Medulla oblongata (tissue), 1 donor: ENCODE measurements at regions not wholly inside any gene's neighbourhood (a gene's known extent, or its start where the extent isn't known, plus 50 kb on each side); places are given as distances from the start of the nearest gene placed in this dataset.
"Not testable (repeated sequence)": the region's sequence is repeated elsewhere in the genome, so short reads cannot be mapped to it uniquely, and the experiment has no call there.

Experiments
- DNase-seq: peaks from one replicate; pipeline ENCODE4 v3.0.0-alpha.2; 2015; ENCODE audit errors: extremely low spot score

DNA sequence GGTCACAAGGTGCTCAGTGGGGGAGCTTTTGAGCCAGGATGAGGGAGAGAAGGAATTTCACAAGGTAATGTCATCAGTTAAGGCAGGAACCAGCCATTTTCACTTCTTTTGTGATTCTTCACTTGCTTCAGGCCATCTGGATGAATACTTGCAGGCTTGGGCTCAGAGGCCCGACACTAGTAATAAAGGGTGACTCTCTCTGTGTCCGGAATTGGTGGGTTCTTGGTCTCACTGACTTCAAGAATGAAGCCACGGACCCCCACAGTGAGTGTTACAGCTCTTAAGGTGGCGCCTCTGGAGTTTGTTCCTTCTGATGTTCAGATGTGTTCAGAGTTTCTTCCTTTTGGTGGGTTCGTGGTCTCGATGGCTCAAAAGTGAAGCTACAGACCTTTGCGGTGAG lies 131.8 kb upstream of the RXFP2 start:
- not testable (repeated sequence) for DNase-seq

DNA sequence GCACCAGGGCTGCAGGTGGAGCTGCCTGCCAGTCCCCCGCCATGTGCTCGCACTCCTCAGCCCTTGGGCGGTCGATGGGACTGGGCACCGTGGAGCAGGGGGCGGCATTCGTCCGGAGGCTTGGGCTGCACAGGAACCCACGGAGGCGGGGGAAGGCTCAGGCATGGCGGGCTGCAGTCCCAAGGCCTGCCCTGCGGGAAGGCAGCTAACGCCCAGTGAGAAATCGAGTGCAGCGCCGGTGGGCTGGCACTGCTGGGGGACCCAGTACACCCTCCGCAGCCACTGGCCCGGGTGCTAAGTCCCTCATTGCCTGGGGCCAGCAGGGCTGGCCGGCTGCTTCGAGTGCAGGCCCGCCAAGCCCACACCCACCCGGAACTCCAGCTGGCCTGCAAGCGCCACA lies 130.5 kb upstream of the RXFP2 start:
- DNase-seq, result not testable (repeated sequence)

DNA sequence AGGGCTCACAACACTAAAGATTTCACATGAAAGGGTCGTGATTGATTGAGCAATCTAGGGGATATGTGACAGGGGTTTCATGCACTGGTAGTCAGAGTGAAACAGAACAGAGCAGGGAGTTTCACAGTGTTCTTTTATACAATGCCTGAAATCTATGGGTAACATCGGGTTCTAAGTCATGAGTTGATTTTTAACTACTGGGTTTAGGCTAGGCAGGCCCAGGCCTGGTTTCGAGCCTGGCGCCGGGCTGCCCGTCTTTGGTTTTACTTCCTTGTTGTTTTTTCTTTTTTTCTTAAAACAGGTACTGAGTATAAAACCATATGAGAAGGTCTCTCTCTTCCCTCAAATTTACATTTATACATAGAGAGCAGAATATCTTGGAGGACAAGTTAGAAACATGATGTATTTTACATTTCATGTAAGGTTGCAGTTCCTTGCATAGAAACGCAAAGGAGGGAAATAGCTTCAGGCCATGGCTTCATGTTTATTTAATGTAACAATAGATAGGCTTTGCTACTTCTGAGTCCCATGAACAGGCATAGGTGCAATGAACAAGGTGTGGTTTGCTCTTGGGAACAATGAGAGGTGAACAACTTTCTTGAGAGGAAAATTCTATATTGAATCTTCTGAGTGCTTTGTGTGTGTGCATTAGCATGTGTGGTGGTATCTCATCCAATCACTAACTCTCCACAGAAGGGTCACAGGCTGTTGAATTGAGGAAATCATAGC lies 128.9 kb upstream of the RXFP2 start:
- DNase-seq, result no peak

DNA sequence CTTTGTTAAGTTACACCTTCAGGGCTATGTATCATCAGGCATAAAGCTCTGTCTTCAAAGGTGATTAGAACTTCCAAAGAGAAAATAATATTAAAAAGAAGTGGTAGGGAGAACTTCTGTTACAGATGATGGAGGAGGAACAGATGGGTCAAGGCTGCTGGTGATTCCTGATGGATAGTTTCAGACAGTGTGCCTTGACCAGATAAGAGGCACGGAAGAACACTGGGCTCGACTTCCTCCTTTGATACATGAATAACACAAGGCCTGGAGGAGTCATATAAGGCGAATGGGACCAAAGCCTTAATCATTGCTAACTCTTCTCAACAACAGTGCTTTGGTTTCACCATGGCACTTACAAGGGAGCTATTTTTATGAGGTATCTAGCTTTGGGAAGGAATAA lies 128.1 kb upstream of the RXFP2 start:
- DNase-seq, result no peak

DNA sequence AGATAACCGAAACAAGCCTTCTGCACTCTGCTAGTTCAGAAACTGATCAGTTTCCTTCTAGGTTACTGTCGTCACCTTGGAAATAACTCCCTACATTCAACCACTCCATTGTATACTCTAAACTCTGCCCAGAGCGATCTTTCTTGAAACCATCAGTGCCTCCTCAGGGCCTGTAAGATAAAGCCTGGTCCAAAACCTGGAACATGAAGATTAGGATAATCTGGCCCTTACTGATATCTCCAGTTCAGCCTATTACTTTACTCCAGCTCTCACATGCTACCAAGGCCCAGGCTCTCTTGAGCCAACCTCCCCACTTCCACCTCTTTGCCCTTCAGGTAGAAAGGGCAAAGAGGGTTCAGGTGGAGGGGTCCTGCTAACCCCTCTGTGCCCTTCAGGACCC lies 125.3 kb upstream of the RXFP2 start:
- DNase-seq, result no peak

DNA sequence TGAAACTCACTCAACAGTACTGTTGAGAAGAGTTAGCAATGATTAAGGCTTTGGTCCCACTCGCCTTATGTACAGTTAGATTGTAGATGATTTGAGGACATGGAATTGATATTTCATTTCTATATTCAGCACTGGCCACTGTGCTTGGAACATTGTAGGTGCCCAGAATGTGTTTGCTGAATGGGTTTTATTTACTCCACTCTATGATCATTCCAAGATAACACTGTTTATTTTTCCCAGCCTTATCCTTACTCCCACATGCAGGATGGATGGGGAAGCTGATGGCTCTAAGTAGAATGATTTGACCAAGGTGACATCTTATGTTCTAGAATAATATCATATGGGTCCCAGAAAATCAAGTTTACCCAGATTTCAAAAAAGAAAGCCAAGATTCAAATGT lies 124.6 kb upstream of the RXFP2 start:
- no peak for DNase-seq

DNA sequence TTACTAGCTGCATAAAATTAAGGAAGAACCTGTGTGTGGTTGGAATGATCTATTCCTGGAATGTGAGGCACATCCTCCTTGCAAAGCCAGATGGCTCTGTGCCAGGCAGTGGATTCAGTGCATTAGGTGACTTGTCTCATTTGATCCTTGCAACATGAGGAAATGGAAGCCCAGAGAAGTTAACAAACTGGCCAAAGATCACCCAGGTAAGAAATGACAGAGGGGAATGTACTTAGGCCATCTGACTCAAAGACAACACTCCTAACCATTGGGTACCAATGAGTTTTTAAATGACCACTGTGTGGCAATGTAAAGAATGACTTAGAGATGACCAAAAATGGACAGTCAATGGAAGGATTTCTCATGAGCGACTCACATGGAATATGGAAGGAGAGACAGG lies 114.2 kb upstream of the RXFP2 start:
- no peak for DNase-seq

DNA sequence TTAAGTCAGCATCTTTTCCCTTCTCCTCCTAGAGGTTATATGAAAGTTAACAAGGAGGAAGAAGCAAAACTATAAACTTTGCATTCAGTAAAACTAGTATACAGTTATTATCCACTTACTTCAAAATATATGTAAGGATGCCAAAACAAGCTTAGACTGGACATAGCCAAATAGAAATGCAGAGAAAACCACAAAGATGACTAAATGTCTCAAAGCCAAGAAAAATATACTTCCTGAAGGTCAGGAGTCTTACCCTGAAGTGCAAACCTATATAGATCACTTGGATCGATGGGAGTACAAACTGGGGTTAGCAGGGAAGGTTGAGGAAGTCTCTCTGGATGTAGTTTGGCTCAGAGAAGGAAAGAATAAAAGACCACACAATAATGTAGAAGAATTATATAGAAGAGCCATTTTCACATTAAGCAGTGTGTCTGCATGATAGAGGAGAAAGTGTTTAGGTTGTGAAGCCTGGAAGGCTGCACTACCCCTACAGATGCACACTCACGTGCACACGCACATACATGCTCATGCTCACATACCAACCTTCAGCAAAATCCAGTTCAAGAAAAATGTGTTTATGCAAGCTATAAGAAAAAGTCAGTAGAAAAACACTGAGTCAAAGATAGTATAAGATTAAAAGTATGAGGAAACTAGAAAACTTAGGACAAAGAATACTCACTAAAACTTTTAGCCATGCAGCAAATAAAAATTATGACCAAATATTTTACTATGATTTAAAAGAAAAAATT lies 112.1 kb upstream of the RXFP2 start:
- no peak for DNase-seq

DNA sequence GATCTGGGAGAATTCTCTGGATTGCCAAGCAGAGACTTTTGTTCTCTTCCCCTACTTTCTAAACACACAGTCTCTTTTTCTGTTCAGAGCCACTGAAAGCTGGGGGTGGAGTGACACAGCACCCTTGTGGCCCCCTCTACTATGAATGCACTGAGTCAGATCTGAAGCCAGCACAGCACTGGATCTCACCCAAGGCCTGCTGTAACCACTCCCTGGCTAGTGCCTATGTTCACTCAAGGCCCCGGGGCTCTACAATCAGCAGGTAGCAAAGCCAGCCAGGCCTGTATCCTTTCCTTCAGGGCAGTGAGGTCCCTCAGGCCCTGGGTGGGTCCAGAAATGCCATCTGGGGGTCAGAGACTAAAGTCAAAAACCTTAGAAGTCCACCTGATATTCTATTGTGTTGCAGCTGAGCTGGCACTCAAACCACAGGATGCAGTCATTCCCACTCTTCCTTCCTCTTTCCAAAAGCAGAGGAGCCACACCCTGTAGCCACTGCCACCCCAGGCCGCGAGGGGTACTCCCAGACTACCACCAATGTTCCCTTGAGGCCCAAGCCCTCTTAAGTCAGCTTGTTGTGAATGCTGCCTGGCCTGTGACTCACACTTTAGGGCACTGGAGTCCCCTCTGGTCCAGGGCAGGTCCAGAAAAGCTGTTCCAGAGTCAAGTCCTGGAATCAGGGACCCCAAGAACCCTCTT lies 110.1 kb upstream of the RXFP2 start:
- DNase-seq, result no peak

DNA sequence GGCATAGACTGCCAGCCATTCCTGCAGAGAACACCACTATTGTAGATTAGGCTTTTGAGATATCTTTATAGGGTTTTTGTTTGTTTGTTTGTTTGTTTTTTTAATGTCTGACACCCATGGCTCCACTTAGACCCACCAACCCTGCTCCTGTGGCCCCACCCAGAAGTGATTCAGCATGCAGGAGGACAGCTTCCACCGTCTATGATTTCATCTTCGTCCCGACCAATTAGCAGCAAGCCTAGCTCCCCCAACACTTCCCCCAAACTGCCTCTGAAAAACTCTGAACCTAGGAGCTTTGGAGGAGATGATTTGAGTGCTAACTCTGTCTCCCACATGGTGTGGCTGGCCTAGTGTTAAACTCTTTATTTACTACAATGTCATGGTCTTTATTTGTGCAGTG lies 108.3 kb upstream of the RXFP2 start:
- no peak for DNase-seq

DNA sequence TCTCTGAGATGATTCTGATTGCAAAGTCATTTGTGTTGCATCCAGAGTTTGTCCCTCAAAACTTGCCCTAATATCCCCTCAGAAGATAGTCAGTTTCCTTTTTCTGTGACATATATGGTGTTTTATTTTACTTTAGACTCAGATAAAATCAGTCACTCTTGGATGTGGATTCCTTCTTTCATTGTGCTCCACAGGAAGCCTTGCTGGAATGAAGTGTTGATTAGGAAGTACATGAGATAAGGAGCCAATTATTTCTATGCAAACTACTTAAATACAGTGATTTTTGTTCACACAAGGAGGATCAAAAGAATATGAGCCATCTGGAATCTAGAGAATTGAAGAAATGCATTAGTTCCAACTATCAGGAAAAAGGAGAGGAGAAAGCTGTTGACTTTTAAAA lies 107.6 kb upstream of the RXFP2 start:
- no peak for DNase-seq

DNA sequence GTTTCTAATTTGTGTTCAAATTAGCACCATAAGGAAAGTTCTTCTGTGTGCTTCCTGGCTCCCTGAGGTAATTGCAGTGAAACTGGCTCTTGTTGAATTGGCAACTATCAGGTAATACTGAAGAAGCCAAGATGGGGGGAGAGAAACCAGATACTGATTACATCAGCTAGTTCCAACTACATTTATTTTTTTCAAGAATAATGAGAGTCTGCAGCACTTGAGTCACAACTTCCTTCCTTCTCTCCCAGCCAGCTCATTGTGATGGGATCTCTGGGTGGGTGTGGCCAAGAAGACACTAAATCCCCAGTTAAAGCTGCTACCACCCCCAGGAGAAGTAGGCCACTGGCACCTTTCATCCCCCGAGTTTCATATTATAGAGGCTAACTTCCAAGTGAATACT lies 100.7 kb upstream of the RXFP2 start:
- no peak for DNase-seq

DNA sequence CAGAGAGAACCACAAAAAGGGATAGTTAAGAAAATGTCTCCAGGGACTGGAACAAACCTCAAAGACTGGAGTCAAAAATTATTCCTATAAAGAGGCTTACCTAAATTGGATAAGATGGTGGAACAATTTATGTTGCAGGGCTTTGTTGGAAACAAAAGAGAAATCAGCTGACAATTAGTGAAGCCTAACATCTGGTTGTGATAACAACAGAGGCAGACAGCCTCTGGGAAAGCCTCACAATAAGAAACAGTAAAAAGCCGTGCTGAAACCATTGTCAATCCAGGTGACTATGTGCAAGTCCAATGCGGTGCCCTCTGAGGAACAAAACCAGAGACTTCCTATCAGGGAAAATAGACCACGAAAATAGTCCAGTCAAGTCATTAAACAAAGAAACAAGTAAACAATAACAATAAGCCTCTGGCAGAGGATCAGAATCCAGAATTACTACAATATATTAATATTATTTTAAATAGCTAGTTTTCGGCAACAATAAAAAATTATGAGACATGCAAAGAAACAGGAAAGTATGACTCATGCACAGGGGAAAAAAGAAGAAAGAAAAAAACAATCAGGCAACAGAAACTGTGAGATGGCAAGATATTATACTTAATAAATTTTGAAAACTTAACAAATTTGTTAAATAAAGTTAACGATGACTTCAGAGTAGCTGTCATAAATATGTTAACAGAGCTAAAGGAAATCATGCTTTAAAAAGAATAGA lies 99.7 kb upstream of the RXFP2 start:
- DNase-seq, result no peak

DNA sequence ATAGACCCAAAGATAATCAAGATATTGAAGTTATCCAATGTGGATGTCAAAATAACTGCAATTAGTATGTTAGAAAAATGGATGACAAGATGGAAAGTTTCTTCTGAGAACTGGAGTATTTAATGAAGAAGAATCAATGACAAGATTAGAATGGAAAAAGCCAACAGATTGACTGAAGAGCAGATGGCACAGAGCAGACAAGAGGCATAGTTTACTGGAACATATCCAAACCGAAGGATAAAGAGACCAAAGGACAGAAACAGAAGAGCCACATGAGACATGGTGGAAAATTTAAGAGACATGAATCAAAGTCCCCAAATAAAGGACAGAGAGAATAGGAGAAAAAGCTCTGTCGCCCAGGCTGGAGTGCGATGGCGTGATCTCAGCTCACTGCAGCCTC lies 89.6 kb upstream of the RXFP2 start:
- no peak for DNase-seq

DNA sequence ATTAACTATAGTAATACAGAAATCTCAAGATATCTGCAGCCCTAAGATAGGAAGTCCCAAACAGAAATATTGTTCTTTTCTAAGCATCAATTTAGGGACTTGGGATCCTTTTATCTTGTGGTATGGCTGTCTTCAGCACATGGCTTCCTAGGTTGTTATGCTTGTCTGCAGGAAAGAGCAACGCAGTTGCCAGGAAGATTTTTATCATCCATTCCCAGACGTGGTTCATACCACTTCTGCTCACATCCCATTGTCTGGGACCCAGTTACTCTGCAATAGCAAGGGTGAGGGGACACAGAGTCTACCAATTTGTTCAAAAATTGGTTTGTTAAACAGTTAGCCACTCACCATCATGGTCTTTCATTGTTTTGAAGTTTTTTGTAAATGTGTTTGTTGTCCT lies 85.6 kb upstream of the RXFP2 start:
- no peak for DNase-seq

DNA sequence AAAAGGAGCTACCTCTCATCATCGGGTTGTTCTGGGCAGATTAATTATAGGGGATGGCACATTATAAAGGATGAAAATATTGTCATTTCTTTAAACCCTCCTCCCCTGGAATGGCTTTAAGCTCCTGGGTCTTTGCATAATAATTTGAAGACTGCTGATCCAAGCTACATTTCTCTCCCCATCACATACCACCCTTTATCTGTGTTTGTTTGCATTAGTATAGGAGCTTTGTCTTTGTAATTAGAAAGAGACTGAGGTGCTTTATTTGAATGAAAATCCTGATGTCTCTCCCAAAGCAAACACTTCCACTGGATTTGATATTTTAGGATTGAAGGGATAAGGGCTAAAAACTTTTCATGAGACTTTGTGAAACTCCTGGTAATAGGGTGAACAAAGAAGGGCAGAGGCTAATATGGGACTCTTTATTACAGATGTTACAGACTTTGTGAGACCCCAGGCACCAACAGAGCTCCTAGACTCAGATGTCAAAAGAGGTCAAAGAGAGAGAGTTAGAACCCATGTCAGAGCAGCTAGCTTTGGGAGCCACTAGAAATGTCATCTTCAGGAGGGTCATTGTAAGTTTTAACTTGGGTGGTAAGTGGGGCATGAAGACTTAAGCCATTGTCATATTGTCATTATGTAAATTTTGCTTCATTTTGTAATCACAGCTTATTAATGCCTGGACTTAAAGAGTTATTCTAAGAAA lies 75.3 kb upstream of the RXFP2 start:
- no peak for DNase-seq

DNA sequence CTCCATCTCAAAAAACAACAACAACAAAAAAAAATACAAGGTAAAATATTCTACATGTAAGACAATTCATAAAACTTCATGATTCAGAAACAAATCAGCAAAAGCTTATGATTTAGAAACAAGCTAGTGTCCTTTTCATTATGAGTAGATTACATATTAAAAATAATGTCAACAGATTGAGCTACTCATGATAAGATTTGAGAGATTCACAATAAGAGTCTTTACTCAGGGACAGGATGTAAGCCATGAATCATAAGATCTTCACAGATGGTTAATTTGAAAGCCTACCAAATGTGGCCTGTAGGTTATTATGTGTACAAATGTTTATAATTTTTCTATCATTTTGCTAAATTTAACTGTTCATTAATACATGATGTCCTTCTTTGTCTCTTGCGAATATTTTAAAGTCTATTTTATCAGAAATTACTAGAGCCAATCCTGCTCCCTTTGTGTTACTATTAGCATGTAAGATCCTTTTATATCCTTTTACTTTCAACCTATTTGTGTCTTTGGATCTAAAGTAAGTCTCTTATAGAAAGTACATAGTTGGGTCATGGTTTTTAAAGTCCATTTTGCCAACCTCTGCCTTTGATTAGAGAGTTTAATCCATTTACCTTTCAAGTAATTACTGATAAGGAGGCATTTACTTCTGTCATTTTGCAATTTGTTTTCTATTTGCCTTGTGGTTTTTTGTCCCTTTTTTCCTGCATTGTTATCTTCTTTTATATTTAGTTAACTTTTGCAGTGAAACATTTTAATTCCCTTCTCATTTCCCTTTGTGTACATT lies 68.3 kb upstream of the RXFP2 start:
- no peak for DNase-seq

DNA sequence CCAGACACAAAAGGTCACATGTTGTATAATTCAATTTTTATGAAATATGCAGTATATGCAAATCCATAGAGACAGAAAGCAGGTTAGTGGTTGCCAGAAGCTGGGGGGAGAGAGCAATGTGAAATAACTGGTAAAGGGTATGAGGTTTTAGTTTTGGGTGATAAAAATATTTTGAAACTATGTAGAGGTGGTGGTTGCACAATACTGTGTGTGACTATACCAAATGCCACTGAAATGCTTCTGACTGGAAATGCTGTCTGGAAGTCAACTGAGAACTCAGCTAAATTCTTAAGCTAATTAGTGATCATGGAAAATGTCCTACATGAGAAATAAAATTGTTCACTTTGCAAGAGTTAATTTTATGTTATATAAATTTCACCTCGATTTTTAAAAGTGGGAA lies 65.3 kb upstream of the RXFP2 start:
- DNase-seq, result no peak

DNA sequence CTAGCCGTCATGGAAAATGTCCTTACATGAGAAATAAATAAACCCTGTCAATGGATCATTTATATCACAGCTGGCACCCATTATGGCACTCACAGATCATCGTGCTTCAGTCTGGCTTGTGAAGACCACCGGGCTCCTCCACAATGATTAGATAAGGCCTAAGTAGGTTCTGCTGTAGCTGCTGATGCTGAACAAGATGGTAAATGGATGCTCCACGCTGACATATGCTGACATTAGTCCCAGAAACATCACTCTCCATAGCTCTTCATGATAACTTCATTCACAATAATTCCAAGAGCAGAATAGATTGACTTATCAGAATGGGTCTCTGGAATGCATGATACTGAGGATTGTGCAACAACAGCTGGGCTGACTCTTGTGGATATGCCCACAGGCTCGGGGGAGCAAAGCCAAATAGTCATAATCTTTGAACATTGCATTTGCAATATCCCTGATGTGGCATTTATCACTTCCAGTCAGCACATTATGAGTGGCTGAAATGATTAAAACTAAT lies 63.8 kb upstream of the RXFP2 start:
- no peak for DNase-seq

DNA sequence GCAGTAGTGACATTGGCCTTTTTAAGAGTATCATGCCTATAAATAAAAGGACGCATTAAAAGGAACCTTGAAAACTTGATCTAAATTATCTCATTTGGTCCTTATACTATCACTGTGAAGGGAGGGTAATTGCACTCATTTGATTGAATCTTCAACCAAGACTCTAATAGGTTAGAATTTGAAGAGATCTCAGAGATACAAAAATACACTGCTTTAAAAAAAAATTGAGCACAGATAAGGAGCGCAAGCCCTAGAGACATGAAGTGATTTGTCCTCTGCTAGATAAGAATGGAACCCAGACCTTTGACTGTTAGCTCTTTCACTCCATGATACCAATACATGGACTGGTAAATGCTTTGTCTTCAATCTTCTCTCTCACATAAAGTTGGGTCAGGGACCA lies 58.2 kb upstream of the RXFP2 start:
- no peak for DNase-seq

DNA sequence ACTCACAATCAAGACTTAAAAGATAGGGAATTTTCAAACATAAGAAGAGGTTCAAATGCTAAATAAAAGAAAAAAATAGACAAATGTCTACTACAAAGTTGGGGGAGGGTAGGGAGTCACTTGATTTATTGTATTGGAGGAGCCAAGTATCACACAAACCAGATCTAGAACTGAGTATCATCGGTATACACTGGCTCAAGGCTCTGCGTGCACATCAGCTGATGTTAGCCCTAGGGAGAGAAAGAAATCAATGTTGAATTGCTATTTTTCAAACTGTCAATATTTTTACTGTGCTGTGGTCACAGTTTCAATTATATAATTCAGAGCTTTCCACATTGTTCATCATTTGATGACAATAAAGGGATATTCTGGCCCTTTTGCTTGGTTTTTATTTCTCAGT lies 54.9 kb upstream of the RXFP2 start:
- DNase-seq, result no peak
